GM19452 (cell line): ENCODE measurements at regions not wholly inside any gene's neighbourhood (a gene's known extent, or its start where the extent isn't known, plus 50 kb on each side); places are given as distances from the start of the nearest gene placed in this dataset.
"Not testable (repeated sequence)": the region's sequence is repeated elsewhere in the genome, so short reads cannot be mapped to it uniquely, and the experiment has no call there.

Experiments
- ATAC-seq: cut with Tn5 transposase; IDR thresholded peaks from one replicate; pipeline ENCODE4 v1.9.1; 2021; ENCODE audit not compliant: unreplicated experiment

DNA sequence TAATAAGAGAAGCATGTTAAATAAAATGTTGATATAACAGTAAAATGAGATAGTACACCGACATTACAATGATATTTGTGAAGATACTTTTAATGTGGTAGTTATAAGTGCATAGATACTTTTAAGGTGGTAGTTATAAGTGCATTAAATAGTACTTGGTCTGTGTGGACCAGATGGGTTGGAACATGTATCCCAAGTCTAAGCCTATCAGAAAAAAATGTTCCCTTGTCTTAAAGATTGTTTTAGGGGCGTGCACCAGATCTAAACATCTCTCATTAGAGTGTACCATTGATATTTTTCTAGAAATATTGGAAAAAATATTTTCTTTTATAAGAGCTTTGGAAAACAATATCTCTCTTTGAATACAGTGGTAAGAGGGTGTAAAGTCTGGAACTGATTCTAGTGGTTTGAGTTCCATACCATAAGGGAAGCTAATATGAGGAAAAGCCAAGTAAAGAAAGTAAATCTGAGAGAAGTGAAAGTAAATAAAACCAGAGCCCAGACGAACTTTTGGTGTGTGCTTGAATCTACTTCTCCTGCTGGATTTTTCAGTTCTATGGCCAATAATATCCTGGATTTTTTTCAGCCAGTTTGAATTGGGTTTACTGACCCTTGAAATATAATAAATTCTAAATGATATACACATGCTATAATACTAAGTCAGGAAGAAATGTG, 175.3 kb downstream of the MBL2 start:
- ATAC-seq = no peak

DNA sequence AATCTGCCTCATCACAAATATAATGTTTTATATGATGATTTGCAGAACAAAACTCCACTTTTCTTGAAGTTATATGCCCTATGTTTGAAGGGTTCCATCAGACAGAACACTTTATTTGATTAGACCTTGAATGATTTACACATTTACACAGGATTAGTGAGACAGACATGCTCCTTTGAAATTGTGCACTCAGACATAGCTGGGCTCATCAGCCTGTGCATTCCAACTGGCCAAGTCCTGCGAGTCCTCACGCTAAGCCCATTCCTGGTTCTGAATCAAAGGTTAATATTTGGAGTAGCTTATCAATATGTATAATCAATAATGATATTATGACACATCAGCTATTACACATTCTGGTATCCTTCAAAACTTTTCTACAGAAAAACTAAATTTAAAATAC, 173.6 kb downstream of the MBL2 start:
- ATAC-seq = no peak

GRCh38 chr10:52599551-52600200, 172.9 kb downstream of the MBL2 start:
- ATAC-seq = no peak

DNA sequence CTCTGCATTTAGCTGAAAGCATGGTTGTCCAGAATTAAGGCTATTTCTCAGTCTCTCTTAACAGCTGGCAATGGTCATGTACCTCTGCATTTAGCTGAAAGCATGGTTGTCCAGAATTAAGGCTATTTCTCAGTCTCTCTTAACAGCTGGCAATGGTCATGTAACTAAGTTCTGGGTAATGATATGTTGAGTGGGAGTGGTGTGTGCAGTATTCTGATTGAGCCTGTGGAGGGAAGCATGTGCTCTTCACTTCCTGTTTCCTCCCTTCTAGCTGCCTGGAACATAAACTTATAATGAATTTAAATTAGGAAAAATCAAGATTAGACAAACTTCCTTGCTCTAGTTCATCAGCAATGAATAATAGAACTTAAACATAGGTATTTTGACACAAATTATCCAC, 168.5 kb downstream of the MBL2 start:
- ATAC-seq = not testable (repeated sequence)

- ATAC-seq = no peak
Measured at GRCh38 chr10:52609071-52609470, 163.5 kb downstream of the MBL2 start.

DNA sequence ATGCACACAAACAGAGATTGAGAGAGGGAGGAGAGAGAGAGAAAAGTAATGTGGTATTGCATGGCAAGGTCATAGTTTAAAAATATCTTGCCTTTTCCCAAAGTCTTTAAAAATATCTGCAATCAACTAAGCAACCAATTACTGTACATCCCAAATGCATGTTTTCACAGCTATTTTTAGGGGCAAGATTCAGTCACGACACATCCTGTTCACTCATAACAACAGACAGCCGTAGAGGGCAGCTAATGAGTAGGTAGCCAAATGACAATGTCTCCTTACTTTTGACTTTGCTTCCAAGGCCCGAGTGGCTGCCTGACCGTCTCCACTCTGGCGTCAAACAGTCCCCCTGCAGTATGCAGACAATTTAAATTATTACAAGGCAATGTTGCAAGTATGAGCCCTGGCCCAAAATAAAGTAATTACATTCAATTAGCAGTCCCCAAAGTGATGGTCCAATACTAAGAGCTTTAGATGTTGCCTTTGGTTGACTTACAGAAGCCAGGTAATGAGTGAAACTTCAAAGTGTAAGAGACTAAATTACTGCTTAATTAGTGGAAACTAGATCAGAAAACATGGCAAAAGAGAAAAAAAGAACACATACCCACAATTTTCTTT, 162.9 kb downstream of the MBL2 start:
- no peak for ATAC-seq

GRCh38 chr10:52615331-52615730, 157.3 kb downstream of the MBL2 start:
- ATAC-seq = no peak

DNA sequence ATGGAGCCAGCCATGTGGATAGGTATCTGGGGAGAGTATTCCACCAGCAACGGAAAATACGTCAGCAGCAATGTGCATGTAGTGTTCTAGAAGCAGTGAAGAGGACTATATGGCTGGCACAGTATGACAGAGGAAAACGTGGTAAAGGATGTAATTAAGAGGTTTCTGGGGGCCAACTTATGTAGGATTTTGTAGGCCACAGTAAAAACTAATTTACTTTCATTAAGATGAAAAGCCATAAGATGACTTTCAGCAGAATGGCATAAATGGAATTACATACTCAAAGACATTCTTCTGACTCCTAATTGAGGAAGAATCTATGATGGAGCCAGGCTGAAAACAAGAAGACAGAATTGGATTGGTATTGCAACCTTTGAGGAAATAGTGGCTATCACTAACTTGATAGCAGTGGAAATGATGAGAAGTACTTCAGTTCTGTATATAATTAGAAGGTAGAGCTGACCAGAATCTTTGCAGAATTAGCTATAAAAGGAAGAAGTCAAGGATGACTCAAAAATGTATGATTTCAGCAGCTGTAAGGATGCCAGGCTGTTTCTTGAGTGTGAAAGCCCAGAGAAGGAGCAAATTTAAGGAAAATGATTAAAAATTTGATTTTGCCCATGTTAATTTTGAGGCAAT, 156.7 kb downstream of the MBL2 start:
- no peak for ATAC-seq

GRCh38 chr10:52616395-52616764, 156.2 kb downstream of the MBL2 start:
- ATAC-seq = no peak

DNA sequence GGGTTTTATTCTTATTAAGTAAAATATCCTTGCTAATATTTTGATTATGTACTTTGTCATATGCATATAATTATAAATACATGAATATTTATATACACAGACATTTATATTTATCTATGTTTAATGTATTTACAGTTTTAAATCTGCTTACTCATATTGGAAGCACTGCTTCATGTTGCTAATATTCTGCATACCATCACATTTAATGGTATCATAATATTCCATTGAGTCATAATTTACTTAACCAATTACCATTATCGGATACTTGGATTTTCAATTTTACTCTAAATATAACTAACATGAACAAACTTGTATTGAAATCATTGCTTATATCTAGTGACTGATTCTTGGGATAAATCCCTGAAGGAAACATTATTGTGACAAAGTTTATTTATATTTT, 155.2 kb downstream of the MBL2 start:
- no peak for ATAC-seq

DNA sequence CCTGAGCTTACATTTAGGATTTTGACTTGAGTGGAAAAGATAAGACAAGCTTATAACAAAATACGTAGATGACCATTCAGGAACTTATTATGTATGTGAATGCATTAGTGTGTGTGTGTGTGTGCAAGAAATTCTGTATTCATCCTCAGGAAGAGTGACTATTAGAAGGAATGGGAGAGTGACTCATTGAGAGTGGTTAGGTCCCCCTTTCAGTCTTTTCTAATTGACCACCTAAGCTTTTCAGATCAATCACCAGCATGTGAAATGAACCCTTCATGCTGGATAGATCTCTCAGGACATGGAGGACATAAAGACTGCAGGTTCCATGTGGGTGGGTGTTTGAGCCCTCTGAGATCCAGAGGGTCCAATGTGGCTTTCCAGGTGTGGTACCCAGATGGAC, 153.5 kb downstream of the MBL2 start:
- ATAC-seq = no peak

GRCh38 chr10:52621635-52622079, 150.9 kb downstream of the MBL2 start:
- no peak for ATAC-seq

DNA sequence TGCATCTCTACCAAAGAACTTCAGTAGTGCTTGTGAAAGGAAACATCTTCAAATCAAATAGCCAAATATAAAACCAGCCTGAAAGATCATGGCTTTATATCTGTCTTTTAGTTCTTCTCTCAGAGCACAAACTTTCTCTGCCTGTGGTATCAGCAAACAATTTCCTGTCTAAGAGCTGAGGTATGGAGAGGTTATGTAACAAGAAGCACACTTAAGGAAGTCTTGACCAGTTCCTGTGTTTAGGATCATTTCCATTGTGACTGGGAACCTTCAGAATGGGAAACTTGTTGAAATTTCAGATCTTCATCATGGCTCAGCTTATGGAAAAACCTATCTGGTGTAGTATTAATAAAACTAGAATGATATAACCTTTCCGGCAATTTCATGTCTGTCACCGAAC, 148.8 kb downstream of the MBL2 start:
- ATAC-seq = no peak

DNA sequence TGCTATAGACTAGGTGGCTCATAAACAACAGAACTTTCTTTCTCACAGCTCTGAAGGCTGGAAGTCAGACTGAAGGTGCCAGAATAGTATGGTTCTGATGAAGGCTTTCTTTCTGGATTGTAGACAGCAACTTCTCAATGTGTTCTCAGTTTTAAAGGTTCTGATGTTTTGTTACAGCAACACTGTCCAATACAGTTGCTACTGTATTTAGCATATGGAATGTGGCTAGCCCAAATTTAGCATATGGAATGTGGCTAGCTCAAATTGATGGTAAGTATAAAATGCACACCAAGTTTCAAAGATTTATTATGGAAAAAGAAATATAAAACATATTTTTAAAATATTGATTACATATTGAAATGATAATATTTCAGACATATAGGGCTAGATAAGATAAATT, 145.3 kb downstream of the MBL2 start:
- ATAC-seq = no peak

GRCh38 chr10:52631146-52631545, 141.4 kb downstream of the MBL2 start:
- no peak for ATAC-seq

DNA sequence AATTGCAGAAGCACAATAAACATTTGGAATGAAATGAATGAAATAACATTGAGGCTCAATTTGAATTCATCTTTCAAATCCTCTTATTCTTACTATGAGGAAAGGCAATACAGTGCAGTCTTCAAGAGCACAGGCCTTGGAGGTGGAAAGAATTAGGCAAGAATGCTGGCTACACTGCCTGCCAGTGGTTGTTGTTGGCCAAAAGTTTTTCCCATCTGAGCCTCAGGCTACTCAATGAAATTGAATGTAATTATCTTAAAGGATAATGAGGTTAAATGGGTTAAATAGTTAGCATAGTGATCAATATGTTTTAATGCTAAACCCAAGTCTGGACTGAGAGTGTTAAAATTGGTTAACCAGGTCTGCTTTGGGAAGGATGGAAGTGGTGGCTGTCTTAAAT, 140.9 kb downstream of the MBL2 start:
- ATAC-seq = no peak

GRCh38 chr10:52632591-52632990, 140.0 kb downstream of the MBL2 start:
- ATAC-seq = no peak

DNA sequence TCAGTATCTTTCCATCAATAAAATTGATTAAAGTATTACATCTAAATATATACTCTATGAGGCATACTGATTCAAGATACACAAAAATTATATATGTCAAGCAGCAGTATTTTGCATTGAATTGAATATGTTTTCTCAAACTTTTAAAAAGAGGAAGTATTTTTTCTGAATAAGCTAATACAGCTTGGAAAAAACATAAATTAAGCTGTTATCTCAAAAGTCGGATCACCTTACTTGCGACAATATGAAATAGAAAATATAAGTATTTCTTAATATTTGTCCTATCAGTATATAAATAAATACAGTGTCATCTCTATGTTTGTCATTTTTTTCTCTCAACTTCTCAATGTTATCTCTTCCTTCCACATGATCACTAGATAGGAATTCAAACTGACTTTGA, 139.3 kb downstream of the MBL2 start:
- no peak for ATAC-seq

- ATAC-seq = no peak
Measured at GRCh38 chr10:52635651-52636050, 136.9 kb downstream of the MBL2 start.

DNA sequence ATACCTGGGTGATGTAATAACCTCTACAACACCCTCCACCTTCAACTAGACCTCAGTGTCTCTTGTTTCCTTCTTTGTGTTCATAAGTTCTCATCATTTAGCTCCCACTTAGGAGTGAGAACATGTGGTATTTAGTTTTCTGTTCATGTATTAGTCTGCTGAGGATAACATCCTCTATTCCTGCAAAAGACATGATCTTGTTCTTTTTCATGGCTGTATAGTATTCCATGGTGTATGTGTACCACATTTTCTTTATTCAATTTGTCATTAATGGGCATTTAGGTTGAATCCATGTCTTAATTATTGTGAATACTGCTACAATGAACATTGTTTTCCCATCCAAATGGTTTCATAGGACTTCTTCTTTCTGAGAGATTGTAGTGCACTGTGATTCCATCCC, 135.7 kb downstream of the MBL2 start:
- no peak for ATAC-seq

- ATAC-seq = no peak
Measured at GRCh38 chr10:52637592-52637991, 135.0 kb downstream of the MBL2 start.

- ATAC-seq = no peak
Measured at GRCh38 chr10:52639652-52640051, 132.9 kb downstream of the MBL2 start.
